Adrenal gland (tissue), 5 donors: ENCODE measurements at regions not wholly inside any gene's neighbourhood (a gene's known extent, or its start where the extent isn't known, plus 50 kb on each side); places are given as distances from the start of the nearest gene placed in this dataset.

ENCODE experiments used
- CTCF ChIP-seq, 6 experiments: fragments of 450-650 bp in 4 of 6; fragments of 200-600 bp in 2 of 6; sonication (generic) in 1 of 6; IDR thresholded peaks; 1 replicate in 5 of 6; 2 replicates in 1 of 6; pipeline versions ENCODE4 v1.5.1 to v1.8.0; 2016 to 2021; ENCODE audit warnings: antibody characterized with exemption in 6 of 6, mild to moderate bottlenecking in 2 of 6, moderate library complexity in 1 of 6
- POLR2A ChIP-seq, 2 donors: fragments of 450-650 bp; IDR thresholded peaks; one replicate each; pipeline ENCODE4 v1.6.1; 2017; ENCODE audit warnings: antibody characterized with exemption in 2 of 2, mild to moderate bottlenecking in 2 of 2, moderate library complexity in 1 of 2
- donor health status: DM: no; HTN: no; CAD: no.

GRCh38 chr1:194940336-194941030, 1667.8 kb downstream of the KCNT2 start:
- no peak for TF ChIP-seq CTCF (IDR thresholded peaks at IDR 0.05)
- TF ChIP-seq POLR2A (IDR thresholded peaks at IDR 0.05), result no peak
